ENCODE measurements at regions not wholly inside any gene's neighbourhood (a gene's known extent, or its start where the extent isn't known, plus 50 kb on each side); places are given as distances from the start of the nearest gene placed in this dataset.

DNA sequence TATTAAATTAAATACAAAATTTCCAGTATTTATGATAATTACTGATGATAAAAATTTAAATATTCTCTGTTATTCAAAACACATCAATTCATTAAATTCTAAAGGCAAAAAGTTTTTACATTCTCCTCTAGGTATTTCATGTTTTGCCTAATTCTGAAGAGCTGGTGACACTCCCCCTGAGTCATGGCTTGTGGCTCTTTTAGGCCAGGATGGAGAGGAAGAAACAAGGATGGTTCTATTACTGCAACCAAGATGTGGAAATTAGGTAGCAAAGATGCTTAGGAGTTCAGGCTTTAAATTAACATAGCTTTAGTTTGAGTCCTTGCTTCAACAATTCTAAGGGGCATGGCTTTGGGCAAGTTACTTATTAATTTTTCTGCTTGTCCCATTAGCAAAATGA, 1295.8 kb downstream of the EFNA5 start:
- Histone ChIP-seq H3K4me3 (ENCODE audit: low read depth, low read length, poor library complexity, severe bottlenecking) (no peak overlapping the region), H3K9me2 (ENCODE audit: low read depth, low read length) (no peaks in the 10 kb centered on the region), H3K27ac (ENCODE audit: low read depth, low read length, poor library complexity, severe bottlenecking) (no peak overlapping the region), H3K9ac (ENCODE audit: low read length) (no peak overlapping the region), H2AFZ (ENCODE audit: low read length) (no peak overlapping the region), H4K20me1 (ENCODE audit: insufficient read depth, low read length) (no peaks in the 10 kb centered on the region), H3K79me2 (ENCODE audit: insufficient read depth, low read length) (no peaks in the 10 kb centered on the region), H3K36me3 (ENCODE audit: insufficient read depth, low read length) (no peaks in the 10 kb centered on the region), H3K4me1 (ENCODE audit: insufficient read depth, low read length, severe bottlenecking) (no peaks in the 10 kb centered on the region), H3K9me3 (ENCODE audit: low read length) (no peaks in the 10 kb centered on the region), H3F3A (ENCODE audit: insufficient read depth, low read length) (no peaks in the 10 kb centered on the region), H3K27me3 (ENCODE audit: insufficient read depth, low read length) (no peaks in the 10 kb centered on the region), H3K4me2 (ENCODE audit: low read length) (no peak overlapping the region)
- TF ChIP-seq EZH2 (IDR thresholded peaks at IDR 0.05; ENCODE audit: borderline replicate concordance, low read length), result no peak
- TF ChIP-seq, protein P1, sequence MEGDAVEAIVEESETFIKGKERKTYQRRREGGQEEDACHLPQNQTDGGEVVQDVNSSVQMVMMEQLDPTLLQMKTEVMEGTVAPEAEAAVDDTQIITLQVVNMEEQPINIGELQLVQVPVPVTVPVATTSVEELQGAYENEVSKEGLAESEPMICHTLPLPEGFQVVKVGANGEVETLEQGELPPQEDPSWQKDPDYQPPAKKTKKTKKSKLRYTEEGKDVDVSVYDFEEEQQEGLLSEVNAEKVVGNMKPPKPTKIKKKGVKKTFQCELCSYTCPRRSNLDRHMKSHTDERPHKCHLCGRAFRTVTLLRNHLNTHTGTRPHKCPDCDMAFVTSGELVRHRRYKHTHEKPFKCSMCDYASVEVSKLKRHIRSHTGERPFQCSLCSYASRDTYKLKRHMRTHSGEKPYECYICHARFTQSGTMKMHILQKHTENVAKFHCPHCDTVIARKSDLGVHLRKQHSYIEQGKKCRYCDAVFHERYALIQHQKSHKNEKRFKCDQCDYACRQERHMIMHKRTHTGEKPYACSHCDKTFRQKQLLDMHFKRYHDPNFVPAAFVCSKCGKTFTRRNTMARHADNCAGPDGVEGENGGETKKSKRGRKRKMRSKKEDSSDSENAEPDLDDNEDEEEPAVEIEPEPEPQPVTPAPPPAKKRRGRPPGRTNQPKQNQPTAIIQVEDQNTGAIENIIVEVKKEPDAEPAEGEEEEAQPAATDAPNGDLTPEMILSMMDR (IDR thresholded peaks at IDR 0.05; ENCODE audit: low read length), result no peak

DNA sequence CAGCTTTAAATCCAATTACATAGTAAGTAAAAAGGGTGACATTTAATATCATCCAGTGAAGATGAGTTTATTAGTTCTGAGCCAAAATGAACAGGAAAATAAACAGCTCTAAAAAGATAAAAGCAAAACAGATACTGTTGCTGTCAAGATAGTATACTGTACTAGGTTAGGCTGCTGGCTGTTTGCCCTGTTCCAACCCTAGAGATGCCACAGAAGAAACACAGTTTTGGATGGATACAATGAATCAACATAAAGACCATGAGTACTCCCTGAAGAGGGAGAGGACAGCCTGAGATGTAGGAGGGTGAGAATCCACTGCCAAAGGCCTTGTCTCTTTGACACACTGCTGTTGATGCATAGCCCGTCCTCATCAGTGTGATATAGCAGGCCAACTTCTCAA, 1302.7 kb downstream of the EFNA5 start:
- Histone ChIP-seq H3K9me2 (ENCODE audit: low read depth, low read length) (no peaks in the 10 kb centered on the region), H3K4me1 (ENCODE audit: insufficient read depth, low read length, severe bottlenecking) (no peaks in the 10 kb centered on the region), H3K79me2 (ENCODE audit: insufficient read depth, low read length) (no peaks in the 10 kb centered on the region), H2AFZ (ENCODE audit: low read length) (no peak overlapping the region), H4K20me1 (ENCODE audit: insufficient read depth, low read length) (no peaks in the 10 kb centered on the region), H3K9me3 (ENCODE audit: low read length) (no peaks in the 10 kb centered on the region), H3K4me3 (ENCODE audit: low read depth, low read length, poor library complexity, severe bottlenecking) (no peak overlapping the region), H3K36me3 (ENCODE audit: insufficient read depth, low read length) (no peaks in the 10 kb centered on the region), H3K27me3 (ENCODE audit: insufficient read depth, low read length) (no peaks in the 10 kb centered on the region), H3K27ac (ENCODE audit: low read depth, low read length, poor library complexity, severe bottlenecking) (no peak overlapping the region), H3K4me2 (ENCODE audit: low read length) (no peak overlapping the region), H3F3A (ENCODE audit: insufficient read depth, low read length) (no peaks in the 10 kb centered on the region), H3K9ac (ENCODE audit: low read length) (no peak overlapping the region)
- TF ChIP-seq EZH2 (IDR thresholded peaks at IDR 0.05; ENCODE audit: borderline replicate concordance, low read length), result no peak
- TF ChIP-seq, protein P1 (IDR thresholded peaks at IDR 0.05; ENCODE audit: low read length), result no peak

DNA sequence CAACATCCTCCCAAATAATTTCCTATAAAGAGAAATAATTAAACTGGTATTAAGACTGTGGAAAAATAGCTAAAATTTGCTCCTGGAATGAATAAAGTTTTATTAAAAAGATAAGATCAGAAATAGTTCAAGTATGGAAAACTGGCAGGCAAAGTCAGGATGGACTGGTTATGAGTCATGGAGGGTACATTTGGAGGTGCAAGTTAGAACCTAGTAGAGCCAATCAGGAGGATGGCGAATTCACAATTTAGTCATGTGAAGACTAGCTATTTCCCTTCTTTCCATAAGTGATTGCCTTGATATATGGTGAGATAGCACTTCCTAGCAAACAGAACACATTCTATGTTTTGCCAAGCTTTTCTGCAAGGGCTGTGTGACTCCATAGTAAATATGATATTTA, 1303.5 kb downstream of the EFNA5 start:
- H3K4me1 ChIP-seq (ENCODE audit: insufficient read depth, low read length, severe bottlenecking), result no peaks in the 10 kb centered on the region

More for the DNA sequence above, 1303.5 kb downstream of the EFNA5 start:
- no peaks in the 10 kb centered on the region for H4K20me1 ChIP-seq (ENCODE audit: insufficient read depth, low read length)
- H3K79me2 ChIP-seq (ENCODE audit: insufficient read depth, low read length), result no peaks in the 10 kb centered on the region
- no peak overlapping the region for H3K9ac ChIP-seq (ENCODE audit: low read length)
- H3K27me3 ChIP-seq (ENCODE audit: insufficient read depth, low read length), result no peaks in the 10 kb centered on the region
- H3K9me3 ChIP-seq (ENCODE audit: low read length), result no peaks in the 10 kb centered on the region
- H3K4me2 ChIP-seq (ENCODE audit: low read length), result no peak overlapping the region
- H3K36me3 ChIP-seq (ENCODE audit: insufficient read depth, low read length), result no peaks in the 10 kb centered on the region
- no peak overlapping the region for H3K4me3 ChIP-seq (ENCODE audit: low read depth, low read length, poor library complexity, severe bottlenecking)
- H3K9me2 ChIP-seq (ENCODE audit: low read depth, low read length), result no peaks in the 10 kb centered on the region
- H2AFZ ChIP-seq (ENCODE audit: low read length), result no peak overlapping the region
- H3K27ac ChIP-seq (ENCODE audit: low read depth, low read length, poor library complexity, severe bottlenecking), result no peak overlapping the region
- H3F3A ChIP-seq (ENCODE audit: insufficient read depth, low read length), result no peaks in the 10 kb centered on the region
- TF ChIP-seq, protein P1 (IDR thresholded peaks at IDR 0.05; ENCODE audit: low read length), result no peak
- TF ChIP-seq EZH2 (IDR thresholded peaks at IDR 0.05; ENCODE audit: borderline replicate concordance, low read length), result no peak
